SKM-1 treated with dmso at 0.1 percent for 144 hours (cell line): ENCODE measurements at regions not wholly inside any gene's neighbourhood (a gene's known extent, or its start where the extent isn't known, plus 50 kb on each side); places are given as distances from the start of the nearest gene placed in this dataset.
A peak's percentile ranks its signal among the peaks of the same experiment; 100 is the strongest.
"Not testable (repeated sequence)": the region's sequence is repeated elsewhere in the genome, so short reads cannot be mapped to it uniquely, and the experiment has no call there.

Source experiments
- DNase-seq: peaks from one replicate; lab custom pipeline; 2025; ENCODE audit not compliant: unreplicated experiment; lab: John Stamatoyannopoulos, UW

GRCh38 chr3:72079369-72079872 is 294.5 kb upstream of the PROK2 start:
- no peak for DNase-seq

- DNase-seq = no peak
These were observed 293.9 kb upstream of the PROK2 start for GRCh38 chr3:72078676-72079368.

GRCh38 chr3:72077473-72078259 is 292.7 kb upstream of the PROK2 start:
- peak; percentile 61 for DNase-seq

- DNase-seq = not testable (repeated sequence)
These were observed 290.9 kb upstream of the PROK2 start for GRCh38 chr3:72075848-72076247.

- DNase-seq = no peak
These were observed 286.7 kb upstream of the PROK2 start for GRCh38 chr3:72071624-72072023.

- no peak for DNase-seq
These were observed 285.1 kb upstream of the PROK2 start for GRCh38 chr3:72070005-72070404.

GRCh38 chr3:72069543-72069942 is 284.6 kb upstream of the PROK2 start:
- DNase-seq = no peak

GRCh38 chr3:72068621-72069020 is 283.7 kb upstream of the PROK2 start:
- no peak for DNase-seq

GRCh38 chr3:72067721-72068120 is 282.8 kb upstream of the PROK2 start:
- DNase-seq = no peak

GRCh38 chr3:72065872-72066641 is 281.1 kb upstream of the PROK2 start:
- no peak for DNase-seq

- no peak for DNase-seq
These were observed 280.3 kb upstream of the PROK2 start for GRCh38 chr3:72065236-72065635.

GRCh38 chr3:72064727-72065126 is 279.8 kb upstream of the PROK2 start:
- DNase-seq = not testable (repeated sequence)

- DNase-seq = no peak
These were observed 277.1 kb upstream of the PROK2 start for GRCh38 chr3:72062017-72062416.

- no peak for DNase-seq
These were observed 275.6 kb upstream of the PROK2 start for GRCh38 chr3:72060447-72061034.

- no peak for DNase-seq
These were observed 273.6 kb upstream of the PROK2 start for GRCh38 chr3:72058493-72059081.

- no peak for DNase-seq
These were observed 270.5 kb upstream of the PROK2 start for GRCh38 chr3:72055436-72055835.

- DNase-seq = no peak
These were observed 270.0 kb upstream of the PROK2 start for GRCh38 chr3:72054976-72055375.

- DNase-seq = no peak
These were observed 268.0 kb upstream of the PROK2 start for GRCh38 chr3:72052841-72053409.

GRCh38 chr3:72050771-72051170 is 265.8 kb upstream of the PROK2 start:
- DNase-seq = no peak

- no peak for DNase-seq
These were observed 265.2 kb upstream of the PROK2 start for GRCh38 chr3:72050048-72050632.
